Activated CD8-positive, alpha-beta memory T cell treated with anti-CD3 and anti-CD28 coated beads for 36 hours (primary cell): ENCODE measurements at regions not wholly inside any gene's neighbourhood (a gene's known extent, or its start where the extent isn't known, plus 50 kb on each side); places are given as distances from the start of the nearest gene placed in this dataset.
"Not testable (repeated sequence)": the region's sequence is repeated elsewhere in the genome, so short reads cannot be mapped to it uniquely, and the experiment has no call there.

Experiments
- CTCF ChIA-PET: fragments of 350-600 bp; sonication (Branson Sonifier 250); formaldehyde crosslinking; loops from one replicate; lab custom pipeline; 2021; ENCODE audit warnings: antibody characterized with exemption; lab: Charles Lee
- POLR2A ChIA-PET: fragments of 350-600 bp; sonication (Branson Sonifier 250); formaldehyde crosslinking; loops from one replicate; lab custom pipeline; 2021; ENCODE audit warnings: antibody characterized with exemption; lab: Charles Lee

DNA sequence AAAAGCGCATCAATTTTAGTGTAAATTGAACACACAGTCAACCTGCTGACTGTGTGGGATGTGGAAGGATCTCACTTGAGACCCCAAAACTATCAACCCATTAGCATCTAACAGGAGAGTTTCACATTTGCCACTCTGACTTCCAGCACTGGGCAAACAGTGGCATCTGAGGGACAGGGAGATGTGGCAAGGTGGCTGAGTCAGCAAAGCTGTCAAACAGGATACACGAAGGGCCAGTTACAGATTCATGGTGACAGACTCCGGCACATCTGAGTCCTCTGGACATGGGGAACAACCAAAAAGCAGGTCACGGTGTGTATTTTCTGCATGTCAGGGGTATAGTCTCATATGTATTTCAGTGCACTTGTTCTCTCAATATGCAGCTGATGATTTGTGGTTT lies 573.4 kb upstream of the PPP2R3A start:
- CTCF ChIA-PET = no interaction called here
- POLR2A ChIA-PET = no interaction called here

DNA sequence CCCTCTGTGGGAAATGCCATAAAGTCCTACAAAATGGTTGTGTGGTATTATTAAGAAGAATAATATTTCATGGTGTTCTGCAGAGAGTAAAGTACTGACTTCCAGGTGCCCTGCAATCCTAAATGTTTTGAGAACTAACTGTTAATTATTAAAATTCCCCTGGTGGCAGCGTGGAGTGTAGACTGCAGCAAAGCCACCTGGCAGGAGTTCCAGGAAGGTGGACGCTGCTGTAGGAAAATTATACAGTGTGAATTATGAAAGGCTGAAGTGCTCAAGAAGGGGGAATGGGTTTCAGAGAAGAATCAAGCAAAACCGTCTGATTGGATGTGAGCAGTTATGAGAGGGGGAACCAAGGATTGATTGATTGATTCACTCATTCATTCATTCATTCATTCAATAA lies 572.4 kb upstream of the PPP2R3A start:
- ChIA-PET POLR2A (no interaction called here), CTCF (no interaction called here)

DNA sequence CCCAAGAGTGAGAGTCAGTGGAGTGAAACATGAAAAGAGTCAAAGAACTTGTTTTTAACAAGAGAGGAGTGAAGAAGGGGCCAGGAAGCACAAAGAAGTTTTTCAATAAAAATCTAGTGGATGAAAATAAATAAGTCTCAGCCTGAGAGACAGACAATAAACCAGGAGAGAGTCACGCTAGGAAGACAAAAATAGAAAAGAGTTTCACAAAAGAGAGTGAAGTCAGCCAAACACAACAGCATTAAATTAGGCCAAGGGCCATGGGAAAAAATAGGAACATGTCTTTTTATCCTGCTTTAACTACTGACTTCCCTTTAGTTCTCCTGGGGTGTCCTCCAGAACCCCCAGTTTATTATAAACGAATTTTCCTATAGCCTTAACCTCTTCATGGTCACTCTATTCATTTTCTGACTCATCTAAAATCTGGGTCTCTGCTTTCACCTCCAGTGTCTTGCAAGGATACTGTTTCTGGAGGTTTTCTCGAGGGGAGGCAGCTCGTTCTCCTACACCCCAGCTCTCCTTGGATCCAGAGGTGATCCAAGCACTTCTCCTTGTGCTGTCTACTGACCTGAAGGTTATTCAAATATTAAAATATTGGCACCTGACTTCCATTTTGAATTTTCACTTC lies 571.5 kb upstream of the PPP2R3A start:
- CTCF ChIA-PET = no interaction called here
- POLR2A ChIA-PET = no interaction called here

DNA sequence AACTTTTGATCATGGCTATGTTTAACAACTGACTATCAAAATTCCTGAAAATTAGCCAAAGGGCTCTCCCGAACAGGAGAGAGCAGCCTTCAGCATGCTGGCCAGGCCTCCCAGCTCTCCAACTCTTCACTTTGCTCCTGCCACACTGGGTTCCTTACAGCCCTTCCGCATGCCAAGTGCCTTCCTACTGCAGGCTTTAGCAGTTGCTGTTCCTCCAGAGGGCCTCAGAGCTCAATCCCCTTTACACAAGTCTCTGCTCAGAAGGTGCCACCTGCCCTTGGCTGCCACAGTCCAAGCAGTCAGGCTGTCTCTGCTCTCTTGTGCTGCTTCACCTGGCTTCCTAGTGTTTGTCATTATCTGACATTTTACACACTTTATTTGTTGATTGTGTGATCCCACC lies 553.1 kb upstream of the PPP2R3A start:
- ChIA-PET CTCF (no interaction called here), POLR2A (no interaction called here)

DNA sequence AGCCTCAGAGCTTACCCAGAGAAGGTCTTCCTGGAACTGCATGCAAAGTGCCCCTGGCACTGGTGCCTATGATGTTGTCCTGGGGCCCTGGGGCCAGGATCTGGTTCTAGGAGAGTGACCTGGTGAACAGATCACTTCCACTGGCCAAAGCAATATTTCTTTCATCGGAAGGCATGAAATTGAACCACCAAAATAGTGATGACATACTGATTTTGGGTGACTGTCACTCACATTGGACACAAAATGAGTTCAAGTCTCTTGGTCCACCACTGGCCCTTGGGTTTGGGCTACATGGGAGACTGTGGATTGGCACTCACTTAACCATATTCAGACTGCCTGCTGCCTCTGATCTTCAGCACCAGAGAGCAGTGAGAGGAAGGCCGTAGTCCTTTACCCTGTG lies 549.3 kb upstream of the PPP2R3A start:
- ChIA-PET CTCF (no interaction called here), POLR2A (no interaction called here)

DNA sequence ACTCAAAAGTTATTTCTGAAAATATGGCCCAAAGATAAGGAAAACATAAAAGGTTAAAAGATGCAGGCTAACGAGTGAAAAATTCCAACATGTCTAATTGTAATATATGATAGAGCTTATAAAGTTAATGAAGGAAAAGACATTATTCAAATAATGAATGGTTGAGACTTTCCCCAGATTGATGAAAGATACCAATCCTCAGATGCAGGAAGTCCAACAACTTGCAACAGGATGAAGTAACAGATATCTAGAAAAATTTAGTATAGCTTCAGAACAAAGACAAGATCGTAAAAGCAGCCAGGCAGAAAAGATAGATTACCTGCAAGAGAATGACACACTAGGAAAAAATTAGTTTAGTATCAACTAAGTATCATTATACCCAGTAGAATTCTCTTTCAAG lies 546.4 kb upstream of the PPP2R3A start:
- CTCF ChIA-PET = no interaction called here
- POLR2A ChIA-PET = no interaction called here

DNA sequence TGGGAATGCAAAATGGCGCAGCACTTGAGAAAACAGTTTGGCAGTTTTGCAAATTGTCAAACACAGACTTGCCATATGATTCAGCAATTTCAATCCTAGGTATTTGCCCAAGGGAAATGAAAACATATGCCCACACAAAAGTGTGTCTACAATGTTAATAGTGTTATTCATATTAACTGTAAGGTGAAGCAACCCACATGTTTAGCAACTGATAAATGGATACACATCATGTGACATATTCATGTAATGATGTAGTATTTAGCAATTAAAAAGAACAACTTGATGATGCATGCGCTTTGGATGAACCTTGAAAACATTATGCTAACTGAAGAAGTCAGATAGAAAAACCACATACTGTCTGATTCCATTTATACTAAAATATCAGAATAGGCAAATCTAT lies 539.0 kb upstream of the PPP2R3A start:
- ChIA-PET POLR2A (no interaction called here), CTCF (no interaction called here)

DNA sequence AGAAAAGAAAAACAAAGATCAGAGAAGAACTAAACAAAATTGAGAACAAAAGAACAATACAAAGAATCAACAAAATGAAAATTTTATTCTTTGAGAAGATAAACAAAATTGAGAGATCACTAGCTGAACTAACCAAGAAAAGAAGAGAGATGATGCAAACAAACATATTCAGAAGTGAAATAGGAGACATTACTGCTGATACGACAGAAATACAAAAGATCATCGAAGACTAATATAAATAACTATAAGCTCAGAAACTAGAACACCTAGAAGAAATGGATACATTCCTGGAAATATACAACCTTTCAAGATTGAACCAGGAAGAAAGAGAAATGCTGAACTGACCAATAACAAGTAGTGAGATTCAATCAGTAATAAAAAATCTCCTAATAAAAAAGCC lies 533.1 kb upstream of the PPP2R3A start:
- ChIA-PET POLR2A (no interaction called here), CTCF (no interaction called here)

DNA sequence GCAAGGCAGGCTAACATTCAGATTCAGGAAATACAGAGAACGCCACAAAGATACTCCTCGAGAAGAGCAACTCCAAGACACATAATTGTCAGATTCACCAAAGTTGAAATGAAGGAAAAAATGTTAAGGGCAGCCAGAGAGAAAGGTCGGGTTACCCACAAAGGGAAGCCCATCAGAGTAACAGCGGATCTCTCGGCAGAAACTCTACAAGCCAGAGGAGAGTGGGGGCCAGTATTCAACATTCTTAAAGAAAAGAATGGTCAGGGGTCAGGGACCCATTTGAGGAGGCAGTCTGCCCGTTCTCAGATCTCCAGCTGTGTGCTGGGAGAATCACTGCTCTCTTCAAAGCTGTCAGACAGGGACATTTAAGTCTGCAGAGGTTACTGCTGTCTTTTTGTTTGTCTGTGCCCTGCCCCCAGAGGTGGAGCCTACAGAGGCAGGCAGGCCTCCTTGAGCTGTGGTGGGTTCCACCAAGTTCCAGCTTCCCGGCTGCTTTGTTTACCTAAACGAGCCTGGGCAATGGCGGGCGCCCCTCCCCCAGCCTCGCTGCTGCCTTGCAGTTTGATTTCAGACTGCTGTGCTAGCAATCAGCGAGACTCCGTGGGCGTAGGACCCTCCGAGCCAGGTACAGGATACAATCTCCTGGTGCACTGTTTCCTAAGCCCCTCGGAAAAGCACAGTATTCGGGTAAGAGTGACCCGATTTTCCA lies 526.5 kb upstream of the PPP2R3A start:
- POLR2A ChIA-PET, CTCF ChIA-PET: not testable (repeated sequence)

DNA sequence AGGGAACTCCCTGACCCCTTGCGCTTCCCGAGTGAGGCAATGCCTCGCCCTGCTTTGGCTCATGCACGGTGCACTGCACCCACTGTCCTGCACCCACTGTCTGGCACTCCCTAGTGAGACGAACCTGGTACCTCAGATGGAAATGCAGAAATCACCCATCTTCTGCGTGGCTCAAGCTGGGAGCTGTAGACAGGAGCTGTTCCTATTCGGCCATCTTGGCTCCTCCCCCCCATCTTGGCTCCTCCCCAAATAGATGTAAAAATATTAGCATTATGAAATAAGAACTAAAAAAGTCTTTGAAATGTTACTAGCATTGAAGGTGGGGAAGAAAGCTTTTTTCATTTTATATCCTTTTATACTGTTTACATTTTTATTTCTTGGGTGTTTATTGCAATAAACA lies 525.9 kb upstream of the PPP2R3A start:
- CTCF ChIA-PET, POLR2A ChIA-PET: not testable (repeated sequence)

DNA sequence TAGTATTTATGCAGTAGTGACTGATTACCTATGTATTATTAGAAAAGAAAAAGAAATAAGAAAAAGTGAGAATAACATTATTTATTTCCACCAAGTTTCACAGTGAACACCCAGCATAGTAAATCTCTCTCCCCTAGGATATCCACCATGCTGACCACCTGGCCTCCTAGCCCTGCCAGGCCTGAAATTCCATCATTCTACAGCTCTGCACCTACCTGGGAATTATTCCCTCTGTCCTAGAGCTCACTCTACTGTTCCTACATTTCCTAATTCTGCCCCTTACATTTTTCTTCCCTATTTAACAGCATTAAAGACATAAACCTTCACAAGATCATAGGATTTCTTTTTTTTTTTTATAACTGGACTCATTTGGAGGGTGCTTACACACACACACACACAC lies 525.3 kb upstream of the PPP2R3A start:
- CTCF ChIA-PET = interaction anchor here (0.7 kb wide), 1 partner anchor 1983 kb away, joined by 3 read pairs; no protein-coding TSS in a partner anchor
- POLR2A ChIA-PET = no interaction called here

DNA sequence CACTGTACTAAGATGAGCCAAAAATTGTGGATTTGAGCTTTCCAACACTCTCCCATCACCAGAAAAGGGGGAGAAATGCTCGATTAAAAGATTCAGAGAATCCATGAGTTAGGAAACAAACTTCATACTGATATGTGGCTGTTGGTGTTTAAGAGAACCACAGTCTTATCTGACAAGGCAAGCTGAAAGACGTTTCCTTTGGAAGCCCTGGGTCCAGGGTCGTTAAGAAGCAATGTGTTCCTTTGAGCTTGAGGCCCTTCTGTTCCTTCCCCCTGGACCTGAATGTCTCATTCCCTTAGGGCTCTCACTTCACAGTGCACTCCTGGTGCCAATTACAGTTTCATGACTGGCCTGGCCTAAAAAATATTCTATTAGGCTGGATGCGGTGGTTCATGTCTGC lies 524.8 kb upstream of the PPP2R3A start:
- POLR2A ChIA-PET = no interaction called here

DNA sequence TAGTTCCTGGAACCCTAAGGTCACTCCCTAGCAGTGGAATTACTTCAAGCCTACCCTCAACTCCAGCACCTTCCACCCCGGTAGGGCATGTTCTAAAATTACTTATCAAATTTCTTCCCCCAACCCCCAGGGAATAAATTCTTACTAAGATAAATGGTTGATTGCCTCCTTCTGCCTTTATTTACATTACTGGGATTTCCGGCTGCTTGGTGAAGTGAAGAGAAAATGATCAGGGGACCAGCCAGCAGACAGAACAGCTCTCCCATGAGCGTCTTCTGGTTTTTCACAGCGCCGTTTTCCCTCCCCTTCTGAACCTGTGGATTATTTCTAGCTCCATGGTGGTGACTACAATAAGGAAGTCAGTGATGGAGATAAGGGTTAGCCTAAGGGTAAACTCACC lies 521.5 kb upstream of the PPP2R3A start:
- ChIA-PET POLR2A (no interaction called here), CTCF (no interaction called here)

More for the DNA sequence above, 524.8 kb upstream of the PPP2R3A start:
- CTCF ChIA-PET = interaction anchor here (0.7 kb wide), 1 partner anchor 1983 kb away, joined by 3 read pairs; no protein-coding TSS in a partner anchor

DNA sequence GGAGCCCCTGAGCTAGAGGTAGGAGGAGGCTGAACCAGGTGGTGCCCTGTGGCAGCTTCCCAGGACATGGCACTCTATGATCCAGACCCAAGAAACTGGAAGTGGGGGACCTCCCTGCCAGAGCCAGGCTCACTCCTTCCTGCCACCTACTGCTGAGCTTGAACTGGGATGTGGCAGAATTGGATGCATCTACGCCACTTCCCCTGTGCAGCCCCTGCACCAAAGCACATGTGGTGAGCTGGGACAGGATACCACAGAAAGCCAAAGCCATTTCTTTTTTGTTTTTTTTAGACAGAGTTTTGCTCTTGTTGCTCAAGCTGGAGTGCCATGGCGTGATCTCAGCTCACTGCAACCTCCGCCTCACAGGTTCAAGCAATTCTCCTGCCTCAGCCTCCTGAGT lies 518.0 kb upstream of the PPP2R3A start:
- POLR2A ChIA-PET = no interaction called here
- CTCF ChIA-PET = no interaction called here

DNA sequence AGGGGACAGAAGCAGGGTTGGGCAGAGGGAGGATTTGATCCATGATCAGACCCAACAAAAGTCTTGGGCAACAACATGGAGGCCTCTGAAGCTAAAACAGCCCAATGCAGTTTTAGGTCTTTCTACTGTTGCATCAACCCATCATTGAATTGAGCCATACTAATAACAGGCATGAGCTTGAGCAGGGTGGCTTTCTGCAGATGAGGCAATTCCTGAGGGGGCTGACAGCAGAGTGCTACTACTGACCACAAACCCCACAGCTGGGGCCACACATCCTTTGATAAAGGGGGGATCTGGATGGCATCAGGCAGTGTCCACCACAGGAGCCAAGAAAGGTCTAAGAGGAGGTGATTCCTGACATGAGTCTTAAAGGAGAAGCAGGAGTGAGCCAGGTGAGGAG lies 517.0 kb upstream of the PPP2R3A start:
- POLR2A ChIA-PET = no interaction called here

DNA sequence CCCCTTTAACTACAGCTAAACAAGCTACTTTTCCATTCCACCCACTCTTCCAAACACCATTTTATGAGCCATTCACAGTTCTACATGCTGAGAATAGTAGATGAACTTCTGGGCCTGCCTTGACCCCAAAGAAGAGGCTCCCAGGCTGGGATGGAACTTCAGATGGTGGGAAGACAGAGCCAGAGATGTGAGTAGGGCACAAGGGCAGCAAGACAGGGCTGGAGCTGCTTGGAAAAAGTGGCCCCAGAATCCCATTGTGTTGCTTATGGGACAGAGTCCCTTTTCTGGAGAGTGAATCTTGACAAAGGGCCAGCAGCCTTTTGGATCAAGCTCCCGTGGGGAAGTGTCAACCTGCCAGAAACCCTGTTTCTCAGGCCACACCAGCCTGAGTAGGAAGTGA lies 516.5 kb upstream of the PPP2R3A start:
- CTCF ChIA-PET = no interaction called here
- POLR2A ChIA-PET = no interaction called here

More for the DNA sequence above, 517.0 kb upstream of the PPP2R3A start:
- CTCF ChIA-PET = no interaction called here

DNA sequence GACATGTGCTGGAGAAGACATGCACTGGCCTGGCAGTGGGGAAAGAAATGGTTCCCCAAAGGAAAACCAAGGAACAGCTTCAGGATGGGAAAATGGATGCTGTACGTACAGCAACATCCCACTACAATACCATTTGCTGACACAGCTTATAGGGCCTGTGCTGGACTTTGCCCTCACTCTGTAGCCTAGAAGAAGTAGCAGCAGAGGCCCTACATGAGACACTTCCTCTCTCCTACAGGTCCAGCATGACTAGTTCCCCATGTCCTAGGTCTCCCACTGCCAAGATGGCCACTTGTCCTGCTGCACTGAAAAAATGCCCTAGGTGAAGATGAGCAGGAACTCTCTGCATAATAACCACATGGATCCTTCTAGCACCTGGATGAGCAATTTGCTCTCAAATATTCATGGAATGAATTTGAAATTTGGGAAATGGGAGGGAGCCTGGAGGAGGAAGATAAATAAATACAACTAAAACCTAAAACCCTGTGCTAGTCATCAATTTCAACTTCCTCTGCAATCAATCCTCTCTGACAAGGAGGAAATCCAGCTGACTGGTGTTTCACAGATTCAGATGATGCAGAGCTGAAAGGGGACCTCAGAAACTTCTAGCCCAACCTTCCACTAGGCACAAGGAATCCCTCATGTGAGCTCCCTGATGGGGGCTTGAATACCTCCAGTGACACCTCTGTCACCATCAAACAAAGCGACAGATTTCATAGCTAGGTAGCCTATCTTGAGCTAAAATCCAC lies 514.3 kb upstream of the PPP2R3A start:
- CTCF ChIA-PET = interaction anchor here (1.0 kb wide), 1 partner anchor 9 kb away, joined by 3 read pairs; no protein-coding TSS in a partner anchor
- POLR2A ChIA-PET = no interaction called here

DNA sequence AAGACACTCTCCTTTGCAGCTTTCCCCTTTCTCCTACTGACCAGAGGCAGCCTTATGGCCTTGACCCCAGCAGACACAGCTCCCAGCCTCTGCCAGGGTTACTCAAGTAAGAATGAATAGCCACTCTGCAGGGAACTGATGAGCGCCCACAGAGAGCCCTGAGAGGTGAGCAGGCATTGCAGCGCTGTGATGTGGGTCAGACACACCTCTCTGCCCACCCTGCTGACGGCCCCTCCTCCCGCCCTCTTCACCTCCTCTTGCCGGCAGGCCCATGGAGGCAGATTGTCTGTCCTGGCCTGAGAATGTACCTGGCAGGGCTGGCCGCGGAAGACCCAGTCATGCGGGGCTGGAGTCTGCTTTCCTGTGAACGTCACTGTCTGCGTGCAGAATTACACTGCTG lies 512.6 kb upstream of the PPP2R3A start:
- ChIA-PET POLR2A (no interaction called here), CTCF (no interaction called here)

DNA sequence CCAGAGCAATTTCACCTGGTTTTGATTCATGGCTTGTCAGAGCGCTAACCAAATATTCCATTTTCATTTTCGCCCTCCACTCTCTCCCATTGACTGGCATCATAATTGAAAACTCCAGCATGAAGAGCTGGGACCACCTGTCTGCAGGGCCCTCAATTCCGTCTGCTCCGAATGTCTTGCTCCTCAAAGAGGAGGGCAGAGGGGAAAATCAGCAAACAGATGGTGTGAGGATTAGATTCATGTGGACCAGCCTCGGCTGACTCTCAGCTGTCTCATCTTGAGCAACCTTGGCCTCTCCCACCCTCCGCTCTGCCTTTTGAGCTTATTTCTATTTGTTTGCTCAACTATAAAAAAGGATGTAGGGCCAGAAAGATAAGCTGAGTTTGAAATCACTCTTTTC lies 512.2 kb upstream of the PPP2R3A start:
- POLR2A ChIA-PET = no interaction called here
- CTCF ChIA-PET = no interaction called here

DNA sequence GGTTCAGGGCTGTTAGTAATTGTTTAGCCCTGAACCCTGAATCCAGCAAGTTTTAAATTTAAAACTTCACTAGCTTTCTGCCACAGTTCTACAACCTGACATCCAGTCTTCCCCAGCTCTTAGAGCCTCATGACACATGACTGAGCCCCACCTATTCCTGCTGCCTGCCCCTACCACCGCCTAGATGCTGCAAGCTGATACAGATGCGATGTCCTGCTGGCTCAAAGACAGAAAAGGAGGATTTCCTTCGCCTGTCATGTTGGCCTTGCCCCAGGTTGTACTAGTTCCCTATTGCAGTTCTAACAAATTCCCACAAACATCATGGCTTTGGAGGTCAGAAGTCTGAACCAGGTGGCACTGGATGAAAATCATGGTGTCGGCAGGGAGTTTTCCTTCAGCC lies 510.6 kb upstream of the PPP2R3A start:
- ChIA-PET CTCF (no interaction called here), POLR2A (no interaction called here)
